ENCODE measurements at regions not wholly inside any gene's neighbourhood (a gene's known extent, or its start where the extent isn't known, plus 50 kb on each side); places are given as distances from the start of the nearest gene placed in this dataset.
A peak's percentile ranks its signal among the peaks of the same experiment; 100 is the strongest.
"Not testable (repeated sequence)": the region's sequence is repeated elsewhere in the genome, so short reads cannot be mapped to it uniquely, and the experiment has no call there.

- DNase-seq (ENCODE audit: low read depth, low spot score) = no peak
These were observed 74.9 kb upstream of the ATP2B1 start for GRCh38 chr12:89783359-89784060.

GRCh38 chr12:89782807-89783206 lies 74.2 kb upstream of the ATP2B1 start:
- no peak for DNase-seq (ENCODE audit: low read depth, low spot score)

- no peak for DNase-seq (ENCODE audit: low read depth, low spot score)
These were observed 73.4 kb upstream of the ATP2B1 start for GRCh38 chr12:89781946-89782550.

- DNase-seq (ENCODE audit: low read depth, low spot score) = no peak
These were observed 72.5 kb upstream of the ATP2B1 start for GRCh38 chr12:89781156-89781555.

GRCh38 chr12:89779090-89779489 lies 70.5 kb upstream of the ATP2B1 start:
- DNase-seq (ENCODE audit: low read depth, low spot score) = no peak

- DNase-seq (ENCODE audit: low read depth, low spot score) = no peak
These were observed 69.2 kb upstream of the ATP2B1 start for GRCh38 chr12:89777733-89778379.

GRCh38 chr12:89775986-89776365 lies 67.3 kb upstream of the ATP2B1 start:
- no peak for DNase-seq (ENCODE audit: low read depth, low spot score)

GRCh38 chr12:89775063-89775985 lies 66.7 kb upstream of the ATP2B1 start:
- DNase-seq (ENCODE audit: low read depth, low spot score) = peak; percentile 48

GRCh38 chr12:89774645-89775044 lies 66.0 kb upstream of the ATP2B1 start:
- no peak for DNase-seq (ENCODE audit: low read depth, low spot score)

- peak; percentile 30 for DNase-seq (ENCODE audit: low read depth, low spot score)
These were observed 61.8 kb upstream of the ATP2B1 start for GRCh38 chr12:89770391-89770790.

- DNase-seq (ENCODE audit: low read depth, low spot score) = no peak
These were observed 60.8 kb upstream of the ATP2B1 start for GRCh38 chr12:89769483-89769818.

GRCh38 chr12:89768586-89769482 lies 60.2 kb upstream of the ATP2B1 start:
- DNase-seq (ENCODE audit: low read depth, low spot score) = peak; percentile 55

GRCh38 chr12:89765959-89766824 lies 57.6 kb upstream of the ATP2B1 start:
- DNase-seq (ENCODE audit: low read depth, low spot score) = no peak

GRCh38 chr12:89764164-89764563 lies 55.5 kb upstream of the ATP2B1 start:
- DNase-seq (ENCODE audit: low read depth, low spot score) = not testable (repeated sequence)

GRCh38 chr12:89762498-89763170 lies 54.0 kb upstream of the ATP2B1 start:
- no peak for DNase-seq (ENCODE audit: low read depth, low spot score)

GRCh38 chr12:89760783-89761182 lies 52.1 kb upstream of the ATP2B1 start:
- no peak for DNase-seq (ENCODE audit: low read depth, low spot score)

Measured in ELF-1 (cell line).